ENCODE measurements at regions not wholly inside any gene's neighbourhood (a gene's known extent, or its start where the extent isn't known, plus 50 kb on each side); places are given as distances from the start of the nearest gene placed in this dataset.

GRCh38 chr12:115208098-115208497 is 524.1 kb upstream of the TBX3 start:
- no peak for DNase-seq

DNA sequence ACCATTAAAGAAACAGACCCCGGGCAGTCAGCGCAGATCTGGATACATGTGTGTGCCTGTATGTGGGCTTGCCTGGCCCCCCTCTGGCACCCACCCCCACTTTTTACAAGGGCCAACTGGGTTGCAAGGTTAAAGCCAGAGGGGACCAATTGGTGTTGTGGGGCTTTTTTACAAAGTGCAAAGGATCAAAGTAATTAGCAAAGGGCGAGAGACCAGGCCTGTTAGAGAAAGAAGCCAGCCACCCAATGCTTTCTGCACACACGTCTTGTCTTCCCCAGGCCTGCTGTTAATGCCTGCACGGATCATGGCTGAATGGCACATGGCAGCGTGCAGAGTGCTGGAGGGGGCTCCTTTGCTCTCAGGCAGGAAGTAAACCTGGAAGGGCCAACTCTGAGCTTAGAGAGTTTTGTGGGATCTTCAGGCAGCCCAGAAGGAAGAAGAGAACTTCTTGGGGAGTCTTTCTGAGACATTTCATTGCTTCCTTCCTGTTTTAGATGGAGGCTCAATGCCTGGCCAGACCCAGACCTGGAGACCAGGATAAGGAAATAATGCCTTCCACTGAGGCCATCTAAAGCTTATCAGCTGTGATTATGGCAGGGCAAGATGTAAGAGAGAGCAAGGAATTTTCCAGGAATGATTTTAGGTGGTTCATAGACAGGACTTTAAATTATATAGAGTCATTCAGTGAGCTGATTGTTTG is 523.4 kb upstream of the TBX3 start:
- DNase-seq, result no peak

- DNase-seq, result no peak
Observed at GRCh38 chr12:115206801-115207200, 522.8 kb upstream of the TBX3 start.

DNA sequence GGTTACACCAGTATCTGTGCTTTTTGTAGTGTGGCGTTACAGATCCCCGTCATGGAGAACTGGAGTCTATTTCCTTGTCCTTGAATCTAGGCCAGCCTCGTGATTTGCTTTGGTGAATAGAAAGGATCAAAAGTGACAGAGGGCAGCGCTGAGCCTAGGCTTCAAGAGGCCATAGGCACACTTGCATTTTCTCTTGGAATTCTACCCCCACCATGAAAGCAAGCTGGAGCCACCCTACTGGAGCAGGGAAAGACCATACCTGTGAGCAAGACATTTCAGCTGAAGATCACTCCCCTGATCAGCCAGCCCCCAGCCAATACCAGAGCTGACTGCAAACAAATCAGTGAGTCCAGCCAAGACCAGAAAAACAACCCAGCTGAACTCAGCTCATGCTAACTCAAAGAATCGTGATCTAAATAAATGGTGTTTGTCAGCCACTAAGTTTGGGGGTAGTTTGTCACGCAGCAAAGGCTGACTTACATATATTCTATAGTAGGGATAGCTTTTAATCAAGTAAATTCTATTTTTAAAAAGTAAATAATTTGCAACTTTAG is 521.9 kb upstream of the TBX3 start:
- DNase-seq, result no peak

DNA sequence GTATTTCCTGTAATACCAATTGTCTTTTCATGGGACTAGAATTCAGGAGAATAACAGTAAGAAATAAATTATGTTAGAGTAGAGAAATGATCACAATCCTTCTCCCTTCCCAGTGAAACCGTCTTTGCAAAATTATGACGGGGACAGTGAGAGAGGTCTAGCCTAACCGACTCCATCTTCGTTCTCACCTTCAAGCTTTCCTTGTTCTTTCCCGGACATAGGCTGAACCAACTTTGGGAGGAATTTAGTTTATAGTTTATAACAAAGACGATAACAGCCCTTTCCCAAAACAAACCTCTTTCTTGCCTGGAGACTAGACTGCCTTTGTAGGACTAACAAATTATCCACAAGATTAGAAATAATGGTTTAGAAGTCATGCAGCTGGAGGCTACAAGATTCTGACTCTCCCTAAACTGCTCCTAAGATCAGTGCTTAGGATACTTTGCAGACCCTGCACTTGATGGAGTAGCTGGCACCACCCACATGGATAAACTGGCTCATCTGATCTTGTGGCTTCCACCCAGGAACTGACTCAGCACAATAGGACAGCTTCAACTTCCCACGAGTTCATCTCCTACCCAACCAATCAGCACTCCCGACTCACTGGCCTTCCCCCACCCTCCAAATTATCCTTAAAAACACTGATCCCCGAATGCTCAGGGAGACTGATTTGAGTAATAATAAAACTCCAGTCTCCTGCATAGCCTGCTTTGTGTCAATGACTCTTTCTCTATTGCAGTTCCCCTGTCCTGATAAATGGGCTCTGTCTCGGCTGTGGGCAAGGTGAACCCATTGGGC is 521.2 kb upstream of the TBX3 start:
- DNase-seq, result peak; percentile 53

GRCh38 chr12:115203701-115204100 is 519.7 kb upstream of the TBX3 start:
- DNase-seq, result no peak

DNA sequence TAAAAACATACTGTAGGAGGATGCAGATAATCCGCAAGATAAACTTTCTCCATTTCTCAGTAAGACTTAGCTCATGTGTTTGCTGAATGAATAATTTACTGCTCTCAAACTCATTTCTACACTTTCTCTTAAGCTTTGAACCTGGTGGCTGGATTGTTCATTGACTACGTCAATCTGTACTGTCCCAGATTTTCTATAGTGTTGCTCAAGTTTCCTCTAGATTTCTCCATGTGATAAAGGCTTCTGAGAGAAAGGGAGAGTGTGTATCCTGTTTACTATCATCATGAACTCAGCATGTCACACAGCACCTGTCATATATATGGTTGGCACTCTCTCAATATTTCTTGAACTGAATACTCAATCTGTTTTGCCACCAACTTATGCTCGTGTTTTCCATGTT is 518.0 kb upstream of the TBX3 start:
- no peak for DNase-seq

DNA sequence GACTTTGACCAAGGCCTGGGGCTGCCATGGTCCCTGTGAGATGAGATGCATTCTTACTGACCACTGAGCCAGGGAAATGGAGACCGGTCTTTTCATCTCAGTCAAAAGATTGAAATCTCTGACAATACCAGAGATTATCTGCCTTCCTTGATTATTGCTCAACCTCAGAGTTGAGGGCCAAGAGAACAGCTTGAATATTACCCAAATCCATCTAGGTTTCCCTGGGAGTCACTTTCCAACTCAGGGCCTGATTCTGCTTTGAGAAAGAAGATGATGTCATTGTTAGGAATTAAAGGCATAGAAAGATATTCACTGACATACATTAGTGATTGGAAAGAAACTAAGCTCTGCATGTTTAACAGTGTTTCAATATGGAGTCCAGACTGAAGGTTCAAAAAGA is 515.9 kb upstream of the TBX3 start:
- peak; percentile 37 for DNase-seq

DNA sequence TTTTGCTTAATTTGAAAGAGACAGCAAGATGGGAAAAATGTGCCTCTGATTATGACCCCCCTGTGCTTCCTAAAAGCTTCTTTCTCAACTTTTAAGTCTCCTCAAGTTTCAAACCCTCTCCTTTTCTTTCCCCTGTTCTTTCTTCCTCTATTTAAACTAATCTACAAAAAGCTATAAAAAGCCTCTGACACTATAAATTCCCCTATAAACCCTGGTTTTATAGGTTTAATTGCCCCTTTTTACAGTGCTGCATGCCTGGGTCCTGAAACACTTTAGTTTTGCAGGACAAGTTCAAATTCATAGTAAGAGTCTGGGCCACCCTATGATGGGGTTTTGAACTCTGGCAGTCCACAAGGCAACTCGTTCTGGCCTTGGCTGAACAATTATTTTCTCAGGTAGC is 510.9 kb upstream of the TBX3 start:
- no peak for DNase-seq

GRCh38 chr12:115194448-115194847 is 510.5 kb upstream of the TBX3 start:
- no peak for DNase-seq

GRCh38 chr12:115191342-115191741 is 507.4 kb upstream of the TBX3 start:
- DNase-seq, result no peak

- DNase-seq, result peak; percentile 37
Observed at GRCh38 chr12:115190010-115190770, 506.2 kb upstream of the TBX3 start.

DNA sequence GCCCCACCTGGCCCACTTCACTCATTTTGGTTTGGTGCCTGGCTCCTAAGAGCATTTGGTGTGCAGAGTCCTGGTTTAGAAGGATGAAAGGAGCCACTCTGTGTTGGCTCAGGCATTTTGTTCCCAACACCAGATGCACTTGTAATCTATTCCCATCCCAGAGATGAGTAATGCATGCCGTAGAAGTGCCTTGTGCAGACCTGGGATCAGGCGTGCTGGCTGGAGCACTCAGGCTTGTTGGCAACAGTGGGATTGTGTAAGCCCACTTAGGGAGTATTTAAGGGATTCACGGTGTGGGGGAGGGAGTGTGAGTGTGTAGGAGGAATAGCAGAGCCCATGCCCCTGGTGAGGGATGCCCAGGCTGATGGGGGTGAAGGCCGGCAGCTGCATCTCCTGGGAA is 501.5 kb upstream of the TBX3 start:
- no peak for DNase-seq

- DNase-seq, result no peak
Observed at GRCh38 chr12:115183752-115184151, 499.8 kb upstream of the TBX3 start.

GRCh38 chr12:115177899-115178298 is 493.9 kb upstream of the TBX3 start:
- DNase-seq, result no peak

GRCh38 chr12:115176741-115177400 is 492.9 kb upstream of the TBX3 start:
- peak; percentile 25 for DNase-seq

DNA sequence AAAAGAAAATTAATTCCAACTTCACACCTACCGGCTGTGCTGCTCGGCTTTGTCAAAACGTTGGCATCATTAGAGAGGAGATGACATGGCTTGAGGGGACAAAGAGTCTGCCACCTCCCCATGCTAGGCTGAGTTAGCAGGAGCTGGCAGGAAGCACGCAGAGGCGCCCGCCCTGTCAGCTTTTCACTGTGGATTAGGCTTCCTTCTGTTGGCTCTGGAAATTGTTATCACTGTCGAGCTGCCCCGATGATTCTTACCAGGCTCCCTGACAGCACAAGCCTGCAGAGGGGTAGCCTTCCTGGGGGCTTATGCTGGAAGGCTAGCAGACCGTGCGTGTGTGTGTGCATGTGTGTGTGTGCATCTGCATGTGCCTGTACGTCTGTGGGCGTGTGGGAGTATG is 490.9 kb upstream of the TBX3 start:
- no peak for DNase-seq

GRCh38 chr12:115172521-115172920 is 488.5 kb upstream of the TBX3 start:
- DNase-seq, result no peak

- no peak for DNase-seq
Observed at GRCh38 chr12:115169981-115170380, 486.0 kb upstream of the TBX3 start.

GRCh38 chr12:115166698-115167315 is 482.8 kb upstream of the TBX3 start:
- DNase-seq, result peak; percentile 65

- DNase-seq, result no peak
Observed at GRCh38 chr12:115163710-115164109, 479.7 kb upstream of the TBX3 start.

Data from fibroblast of skin of scalp (primary cell).